MM.1S (cell line): ENCODE measurements at regions not wholly inside any gene's neighbourhood (a gene's known extent, or its start where the extent isn't known, plus 50 kb on each side); places are given as distances from the start of the nearest gene placed in this dataset.

ENCODE experiments used
- EZH2 ChIP-seq: fragments of 300-600 bp; sonication (generic); optimal IDR thresholded peaks from 2 replicates; pipeline ENCODE3; 2017; ENCODE audit warnings: low read depth, mild to moderate bottlenecking, antibody characterized with exemption, low read length, mixed read lengths
- TF ChIP-seq, protein P1 (sequence below): fragments of 300-600 bp; sonication (generic); IDR thresholded peaks from 2 replicates; pipeline ENCODE4 v1.5.1; 2016; ENCODE audit warnings: antibody characterized with exemption, low read length, mixed read lengths

DNA sequence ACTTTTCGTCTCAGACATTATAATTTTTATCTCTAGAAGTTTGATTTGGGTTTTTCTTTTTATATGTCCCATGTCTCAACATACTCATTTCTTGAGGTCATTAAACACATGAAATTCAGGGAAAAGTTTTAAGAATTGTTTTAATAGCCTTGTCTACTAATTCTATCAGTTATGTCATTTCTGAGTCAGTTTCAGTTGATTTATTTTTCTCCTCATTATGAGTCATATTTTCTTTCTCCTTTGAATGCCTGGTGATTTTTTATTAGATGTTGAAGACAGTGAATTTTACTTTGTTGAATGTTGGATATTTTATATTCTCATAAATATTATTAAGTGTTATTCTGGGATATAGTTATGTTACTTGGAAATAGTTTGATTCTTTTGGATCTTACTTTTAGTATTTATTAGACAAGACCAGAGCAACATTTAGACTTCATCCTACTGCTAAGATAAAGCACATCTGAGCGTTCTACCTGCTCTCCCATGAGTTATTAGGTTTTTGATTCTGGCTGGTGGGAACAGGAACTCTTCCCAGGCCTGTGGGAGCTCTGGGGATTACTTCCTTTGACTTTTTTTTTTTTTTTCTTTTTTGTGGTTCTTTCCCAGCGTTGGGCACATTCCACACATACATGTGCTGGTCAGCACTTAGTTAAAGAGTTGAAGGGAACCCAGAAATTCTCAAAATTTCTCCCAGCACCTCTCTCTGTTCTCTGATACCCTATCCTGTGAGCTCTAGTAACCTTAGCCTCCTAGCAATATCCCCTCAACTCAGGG is 1157.7 kb downstream of the BCL11B start:
- TF ChIP-seq, protein P1, sequence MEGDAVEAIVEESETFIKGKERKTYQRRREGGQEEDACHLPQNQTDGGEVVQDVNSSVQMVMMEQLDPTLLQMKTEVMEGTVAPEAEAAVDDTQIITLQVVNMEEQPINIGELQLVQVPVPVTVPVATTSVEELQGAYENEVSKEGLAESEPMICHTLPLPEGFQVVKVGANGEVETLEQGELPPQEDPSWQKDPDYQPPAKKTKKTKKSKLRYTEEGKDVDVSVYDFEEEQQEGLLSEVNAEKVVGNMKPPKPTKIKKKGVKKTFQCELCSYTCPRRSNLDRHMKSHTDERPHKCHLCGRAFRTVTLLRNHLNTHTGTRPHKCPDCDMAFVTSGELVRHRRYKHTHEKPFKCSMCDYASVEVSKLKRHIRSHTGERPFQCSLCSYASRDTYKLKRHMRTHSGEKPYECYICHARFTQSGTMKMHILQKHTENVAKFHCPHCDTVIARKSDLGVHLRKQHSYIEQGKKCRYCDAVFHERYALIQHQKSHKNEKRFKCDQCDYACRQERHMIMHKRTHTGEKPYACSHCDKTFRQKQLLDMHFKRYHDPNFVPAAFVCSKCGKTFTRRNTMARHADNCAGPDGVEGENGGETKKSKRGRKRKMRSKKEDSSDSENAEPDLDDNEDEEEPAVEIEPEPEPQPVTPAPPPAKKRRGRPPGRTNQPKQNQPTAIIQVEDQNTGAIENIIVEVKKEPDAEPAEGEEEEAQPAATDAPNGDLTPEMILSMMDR, result no peak
- TF ChIP-seq EZH2, result no peak
